Stomach (tissue), 8 donors: ENCODE measurements at regions not wholly inside any gene's neighbourhood (a gene's known extent, or its start where the extent isn't known, plus 50 kb on each side); places are given as distances from the start of the nearest gene placed in this dataset.

ENCODE experiments used
- DNase-seq, 2 donors: peaks; one replicate each; pipeline versions ENCODE4 v3.0.0 to v3.0.0-alpha.2; 2013 to 2019
- H3K27ac ChIP-seq, 5 donors: fragments of 200-600 bp in 4 of 5; sonication (generic) in 4 of 5; one replicate each; pipeline ENCODE4 v1.5.1; 2013 to 2019; ENCODE audit warnings: mild to moderate bottlenecking in 1 of 5, moderate library complexity in 1 of 5
- H3K27me3 ChIP-seq, 3 donors: fragments of 200-600 bp; sonication (generic); one replicate each; pipeline ENCODE4 v1.5.1; 2017 to 2019; ENCODE audit warnings: mixed run types in 1 of 3
- H3K36me3 ChIP-seq, 4 donors: fragments of 200-600 bp; sonication (generic); 1 replicate in 3 of 4; 2 replicates in 1 of 4; pipeline ENCODE4 v1.5.1; 2016 to 2019
- H3K4me1 ChIP-seq, 4 donors: fragments of 200-600 bp; sonication (generic); one replicate each; pipeline ENCODE4 v1.5.1; 2016 to 2019
- H3K4me3 ChIP-seq, 4 donors: fragments of 200-600 bp; sonication (generic) in 3 of 4; one replicate each; pipeline ENCODE4 v1.5.1; 2016 to 2019; ENCODE audit warnings: mild to moderate bottlenecking in 1 of 4
- H3K9me3 ChIP-seq, 4 donors: fragments of 200-600 bp; sonication (generic); one replicate each; pipeline ENCODE4 v1.5.1; 2016 to 2019
- EP300 ChIP-seq: sonication (generic); formaldehyde crosslinking; IDR thresholded peaks from one replicate; pipeline ENCODE4 v1.6.1; 2017; ENCODE audit warnings: antibody characterized with exemption
- POLR2A ChIP-seq, 4 donors: fragments of 450-650 bp; IDR thresholded peaks; one replicate each; pipeline ENCODE4 v1.6.1; 2016; ENCODE audit warnings: antibody characterized with exemption in 4 of 4, control low read depth in 2 of 4, mild to moderate bottlenecking in 1 of 4, moderate library complexity in 1 of 4
- POLR2AphosphoS5 ChIP-seq, 3 donors: sonication (generic); formaldehyde crosslinking; IDR thresholded peaks; one replicate each; pipeline ENCODE4 v1.6.1; 2016; ENCODE audit warnings: antibody characterized with exemption in 3 of 3
- WGBS, 5 donors: extraction: QIAGEN DNeasy Blood & Tissue Kit in 3 of 5; methylation state at CpG; one replicate each; pipeline versions ENCODE4 v1.1.5 to v1.1.7; 2013 to 2018; 5-methylcytosine and 5-hydroxymethylcytosine counted together
- intact Hi-C: fragments of 100-400 bp; cut with DNase I; formaldehyde crosslinking; loops from one replicate; pipeline ENCODE4 v1.15.1; 2023; ENCODE audit warnings: low total_unique reads
- TF ChIP-seq, protein P1 (sequence below), 7 experiments: fragments of 450-650 bp in 4 of 7; fragments of 200-600 bp in 3 of 7; sonication (generic) in 3 of 7; IDR thresholded peaks; one replicate each; pipeline ENCODE4 v1.5.1; 2016 to 2019; ENCODE audit warnings: antibody characterized with exemption in 7 of 7, control low read depth in 2 of 7, mild to moderate bottlenecking in 1 of 7
- donor health status: healthy with polysubstance abuse.
- donor health status: Bipolar disorder and iron deficiency.
- donor health status: healthy.

DNA sequence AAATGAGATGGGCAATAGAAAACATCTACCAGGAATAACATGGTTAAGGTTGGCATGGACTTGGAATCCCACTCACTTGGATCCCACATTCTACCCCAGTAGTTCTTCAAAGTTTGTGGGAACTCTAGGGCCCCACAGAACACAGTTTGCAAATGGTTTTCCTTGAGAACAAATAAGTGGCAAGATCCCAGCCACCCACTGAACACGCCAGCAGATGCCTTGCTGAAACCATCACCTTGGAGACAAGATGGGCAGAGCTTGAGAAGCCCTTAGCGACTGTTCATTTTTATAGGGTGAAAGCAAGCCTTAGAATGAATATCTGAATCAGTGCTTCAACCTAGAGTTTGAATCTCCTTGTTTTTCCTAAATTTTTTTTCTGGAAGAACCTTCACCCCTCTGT is 349.1 kb downstream of the RPS24 start:
- Histone ChIP-seq H3K27ac (no peak overlapping the region), H3K27me3 (no peaks in the 10 kb centered on the region), H3K9me3 (peaks cover 0 to 7% (median 5%) of the 10 kb centered on the region in 4 donors), H3K4me1 (peaks cover 0 to 3% (median under 1%) of the 10 kb centered on the region in 4 donors), H3K36me3 (no peaks in the 10 kb centered on the region), H3K4me3 (no peak overlapping the region)
- TF ChIP-seq POLR2AphosphoS5 (IDR thresholded peaks at IDR 0.05) (no peak), POLR2A (IDR thresholded peaks at IDR 0.05) (no peak), EP300 (no peak)
- TF ChIP-seq, protein P1, sequence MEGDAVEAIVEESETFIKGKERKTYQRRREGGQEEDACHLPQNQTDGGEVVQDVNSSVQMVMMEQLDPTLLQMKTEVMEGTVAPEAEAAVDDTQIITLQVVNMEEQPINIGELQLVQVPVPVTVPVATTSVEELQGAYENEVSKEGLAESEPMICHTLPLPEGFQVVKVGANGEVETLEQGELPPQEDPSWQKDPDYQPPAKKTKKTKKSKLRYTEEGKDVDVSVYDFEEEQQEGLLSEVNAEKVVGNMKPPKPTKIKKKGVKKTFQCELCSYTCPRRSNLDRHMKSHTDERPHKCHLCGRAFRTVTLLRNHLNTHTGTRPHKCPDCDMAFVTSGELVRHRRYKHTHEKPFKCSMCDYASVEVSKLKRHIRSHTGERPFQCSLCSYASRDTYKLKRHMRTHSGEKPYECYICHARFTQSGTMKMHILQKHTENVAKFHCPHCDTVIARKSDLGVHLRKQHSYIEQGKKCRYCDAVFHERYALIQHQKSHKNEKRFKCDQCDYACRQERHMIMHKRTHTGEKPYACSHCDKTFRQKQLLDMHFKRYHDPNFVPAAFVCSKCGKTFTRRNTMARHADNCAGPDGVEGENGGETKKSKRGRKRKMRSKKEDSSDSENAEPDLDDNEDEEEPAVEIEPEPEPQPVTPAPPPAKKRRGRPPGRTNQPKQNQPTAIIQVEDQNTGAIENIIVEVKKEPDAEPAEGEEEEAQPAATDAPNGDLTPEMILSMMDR (IDR thresholded peaks at IDR 0.05), result no peak
- intact Hi-C loops, result no loop called here
- 84 to 97% (median 93%) methylated on average over 2 of the region's 2 CpGs for WGBS, 5 donors
- no peak for DNase-seq

DNA sequence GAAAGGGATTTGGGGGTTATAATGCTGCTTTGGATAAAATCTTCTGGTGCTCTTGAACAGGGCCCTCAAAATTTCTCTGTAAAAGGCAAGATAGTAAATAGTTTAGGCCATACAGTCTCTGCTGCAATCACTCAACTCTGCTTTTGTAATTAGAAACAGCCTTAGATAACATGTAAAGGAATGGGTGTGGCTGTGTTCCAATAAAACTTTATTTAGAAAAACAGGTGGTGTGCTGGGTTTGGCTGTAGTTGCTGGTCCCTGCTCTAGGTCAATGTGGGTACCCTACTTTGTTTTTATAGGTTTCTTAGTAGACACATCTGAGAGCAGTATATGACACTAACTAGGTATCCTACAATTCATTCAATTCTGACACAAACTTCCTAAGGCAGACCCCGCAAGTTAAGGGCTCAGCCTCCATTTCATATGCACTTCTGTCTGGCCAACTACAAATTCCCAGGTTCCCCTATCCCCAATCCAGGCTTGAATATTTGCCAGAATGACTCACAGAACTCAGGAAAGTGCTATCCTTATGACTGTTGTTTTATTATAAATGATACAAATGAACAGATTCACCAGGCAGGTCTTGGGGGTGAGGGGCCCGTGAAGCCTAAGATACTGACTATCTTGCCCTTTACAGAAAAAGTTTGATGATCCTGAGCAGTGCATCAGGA is 349.9 kb downstream of the RPS24 start:
- no peak overlapping the region for H3K4me3 ChIP-seq
- intact Hi-C loops, result no loop called here
- H3K27ac ChIP-seq, result no peak overlapping the region
- no peaks in the 10 kb centered on the region for H3K36me3 ChIP-seq
- 94 to 100% (median 95%) methylated on average over 2 of the region's 2 CpGs for WGBS, 5 donors
- TF ChIP-seq EP300 (no peak), POLR2A (IDR thresholded peaks at IDR 0.05) (no peak), POLR2AphosphoS5 (IDR thresholded peaks at IDR 0.05) (no peak)
- TF ChIP-seq, protein P1 (IDR thresholded peaks at IDR 0.05), result no peak
- no peak for DNase-seq
- peaks cover 0 to 7% (median 5%) of the 10 kb centered on the region in 4 donors for H3K9me3 ChIP-seq
- no peaks in the 10 kb centered on the region for H3K4me1 ChIP-seq
- H3K27me3 ChIP-seq, result no peaks in the 10 kb centered on the region

DNA sequence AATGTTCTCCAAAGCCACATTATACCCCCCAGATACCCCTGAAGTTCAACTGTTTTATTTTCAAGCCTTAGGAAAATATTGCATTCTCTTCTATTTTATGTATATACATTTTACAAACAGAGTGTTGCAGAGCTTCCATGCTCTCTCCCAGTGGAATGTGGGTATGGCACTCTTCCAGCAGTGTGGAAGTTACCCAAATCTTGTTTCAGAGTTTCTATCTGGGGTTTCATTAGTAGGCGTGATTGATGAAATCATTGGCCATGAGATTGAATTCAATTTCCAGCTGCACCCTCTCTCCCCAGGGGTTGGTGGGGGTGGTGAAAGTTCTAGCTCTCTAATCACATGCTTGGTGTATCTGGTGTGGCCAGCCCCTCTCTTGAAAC is 350.4 kb downstream of the RPS24 start:
- Histone ChIP-seq H3K27ac (no peak overlapping the region), H3K9me3 (peaks cover 0 to 5% (median 4%) of the 10 kb centered on the region in 4 donors), H3K36me3 (no peaks in the 10 kb centered on the region), H3K27me3 (no peaks in the 10 kb centered on the region), H3K4me1 (no peaks in the 10 kb centered on the region), H3K4me3 (no peak overlapping the region)
- TF ChIP-seq POLR2A (IDR thresholded peaks at IDR 0.05), result no peak
- no peak for TF ChIP-seq POLR2AphosphoS5 (IDR thresholded peaks at IDR 0.05)
- TF ChIP-seq EP300, result no peak
- TF ChIP-seq, protein P1 (IDR thresholded peaks at IDR 0.05), result no peak
- intact Hi-C loops, result no loop called here
- DNase-seq, result no peak
- WGBS, 5 donors, result 70 to 94% (median 76%) methylated on average over 1 of the region's 1 CpG

DNA sequence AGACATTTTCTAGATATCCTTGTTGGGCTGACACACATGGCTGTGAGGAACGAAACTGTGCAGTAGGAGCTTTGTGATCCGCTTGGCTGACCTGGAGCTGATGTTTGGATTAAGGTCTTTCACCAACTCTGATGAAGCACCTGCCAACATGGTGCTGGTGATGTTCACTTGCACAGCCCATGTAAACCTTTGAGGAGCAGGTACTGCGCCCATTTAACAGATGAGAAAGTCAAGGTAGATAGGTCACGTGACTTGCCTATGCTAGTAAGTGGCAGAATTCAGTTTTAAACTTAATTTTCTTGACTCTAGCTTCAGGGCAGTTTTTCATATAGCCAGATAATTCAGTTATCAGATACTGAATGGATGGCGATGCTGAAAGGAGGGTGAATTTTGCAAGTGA is 351.9 kb downstream of the RPS24 start:
- TF ChIP-seq, protein P1 (IDR thresholded peaks at IDR 0.05), result no peak
- TF ChIP-seq EP300, result no peak
- no peak for TF ChIP-seq POLR2AphosphoS5 (IDR thresholded peaks at IDR 0.05)
- no peak for TF ChIP-seq POLR2A (IDR thresholded peaks at IDR 0.05)
- 83 to 94% (median 92%) methylated on average over 5 of the region's 5 CpGs for WGBS, 5 donors
- no peak for DNase-seq

More for the DNA sequence above, 351.9 kb downstream of the RPS24 start:
- intact Hi-C loops, result no loop called here
- no peaks in the 10 kb centered on the region for H3K4me1 ChIP-seq
- no peak overlapping the region for H3K4me3 ChIP-seq
- no peak overlapping the region for H3K27ac ChIP-seq
- H3K9me3 ChIP-seq, result no peaks in the 10 kb centered on the region
- H3K27me3 ChIP-seq, result no peaks in the 10 kb centered on the region
- no peaks in the 10 kb centered on the region for H3K36me3 ChIP-seq
